ENCODE measurements at regions not wholly inside any gene's neighbourhood (a gene's known extent, or its start where the extent isn't known, plus 50 kb on each side); places are given as distances from the start of the nearest gene placed in this dataset.

DNA sequence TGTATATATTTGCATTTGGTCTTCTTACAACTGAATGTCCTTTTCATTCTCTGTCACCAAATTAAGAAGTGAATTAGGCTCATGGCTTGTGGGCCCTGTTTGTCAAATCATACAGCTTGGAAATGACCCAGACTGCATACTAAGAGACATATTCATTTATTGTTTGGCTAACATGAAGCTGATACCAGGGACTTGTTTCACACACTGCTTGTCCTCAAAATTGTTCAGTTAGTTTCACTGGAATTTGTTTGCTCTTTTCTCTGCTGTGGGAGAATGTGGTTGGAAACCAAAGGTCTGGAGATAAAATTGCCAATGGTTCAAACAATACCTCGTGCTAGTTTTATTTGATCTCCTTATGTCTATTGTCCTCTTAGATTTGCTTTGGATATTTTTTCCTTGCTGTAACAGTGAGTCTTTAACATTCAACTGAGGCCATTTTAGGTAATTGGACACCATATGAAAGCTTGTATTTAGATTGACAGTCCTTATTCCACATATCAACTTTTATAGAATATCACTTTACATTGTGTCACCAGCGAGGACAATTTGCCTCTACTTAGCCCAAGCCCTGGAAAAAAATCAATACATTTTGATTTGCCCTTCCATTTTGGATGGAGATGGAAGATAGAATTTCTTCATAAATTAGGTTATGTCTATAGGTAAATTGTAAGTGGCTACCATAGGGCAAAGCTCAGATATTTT is 144.3 kb upstream of the MTAP start:
- DNase-seq (no peak), ATAC-seq (no peak)
- no peak for TF ChIP-seq POLR2A (IDR thresholded peaks at IDR 0.05)
- Histone ChIP-seq H3K4me1 (no peaks in the 10 kb centered on the region), H3K27ac (no peak overlapping the region), H3K36me3 (no peaks in the 10 kb centered on the region), H3K9me3 (no peaks in the 10 kb centered on the region), H3K4me3 (no peak overlapping the region), H3K27me3 (no peaks in the 10 kb centered on the region)
- WGBS (ENCODE audit: insufficient coverage, low coverage, low lambda C conversion rate, missing lambda C conversion rate) = 40% methylated on average over 2 of the region's 2 CpGs
- intact Hi-C loops (cut with DNase I) = no loop called here

DNA sequence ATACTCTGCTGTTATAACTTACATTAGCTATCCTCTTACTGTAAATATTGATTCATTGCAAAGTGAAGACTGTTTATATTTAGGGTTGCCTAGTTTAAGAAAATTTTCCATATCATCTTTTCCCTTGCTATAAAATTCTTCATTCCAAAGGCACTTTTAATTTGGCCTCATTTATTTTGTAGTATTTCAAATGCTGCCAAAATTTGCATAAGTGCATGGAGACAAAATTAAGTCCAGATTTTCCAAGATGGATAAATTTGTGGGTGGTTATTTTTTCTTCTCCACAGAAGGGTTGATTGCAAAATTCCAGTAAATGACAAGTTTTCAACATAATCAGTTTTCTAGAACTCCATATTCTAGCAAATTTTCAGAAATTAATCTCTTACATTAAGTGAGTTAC is 141.5 kb upstream of the MTAP start:
- H3K4me1 ChIP-seq = no peaks in the 10 kb centered on the region
- no peak for DNase-seq
- TF ChIP-seq, protein P1, sequence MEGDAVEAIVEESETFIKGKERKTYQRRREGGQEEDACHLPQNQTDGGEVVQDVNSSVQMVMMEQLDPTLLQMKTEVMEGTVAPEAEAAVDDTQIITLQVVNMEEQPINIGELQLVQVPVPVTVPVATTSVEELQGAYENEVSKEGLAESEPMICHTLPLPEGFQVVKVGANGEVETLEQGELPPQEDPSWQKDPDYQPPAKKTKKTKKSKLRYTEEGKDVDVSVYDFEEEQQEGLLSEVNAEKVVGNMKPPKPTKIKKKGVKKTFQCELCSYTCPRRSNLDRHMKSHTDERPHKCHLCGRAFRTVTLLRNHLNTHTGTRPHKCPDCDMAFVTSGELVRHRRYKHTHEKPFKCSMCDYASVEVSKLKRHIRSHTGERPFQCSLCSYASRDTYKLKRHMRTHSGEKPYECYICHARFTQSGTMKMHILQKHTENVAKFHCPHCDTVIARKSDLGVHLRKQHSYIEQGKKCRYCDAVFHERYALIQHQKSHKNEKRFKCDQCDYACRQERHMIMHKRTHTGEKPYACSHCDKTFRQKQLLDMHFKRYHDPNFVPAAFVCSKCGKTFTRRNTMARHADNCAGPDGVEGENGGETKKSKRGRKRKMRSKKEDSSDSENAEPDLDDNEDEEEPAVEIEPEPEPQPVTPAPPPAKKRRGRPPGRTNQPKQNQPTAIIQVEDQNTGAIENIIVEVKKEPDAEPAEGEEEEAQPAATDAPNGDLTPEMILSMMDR (IDR thresholded peaks at IDR 0.05) = no peak
- TF ChIP-seq POLR2A (IDR thresholded peaks at IDR 0.05) = no peak
- ATAC-seq = no peak
- no peak overlapping the region for H3K27ac ChIP-seq
- intact Hi-C loops (cut with DNase I) = no loop called here
- H3K36me3 ChIP-seq = no peaks in the 10 kb centered on the region
- H3K4me3 ChIP-seq = no peak overlapping the region
- no peaks in the 10 kb centered on the region for H3K27me3 ChIP-seq
- H3K9me3 ChIP-seq = no peaks in the 10 kb centered on the region

DNA sequence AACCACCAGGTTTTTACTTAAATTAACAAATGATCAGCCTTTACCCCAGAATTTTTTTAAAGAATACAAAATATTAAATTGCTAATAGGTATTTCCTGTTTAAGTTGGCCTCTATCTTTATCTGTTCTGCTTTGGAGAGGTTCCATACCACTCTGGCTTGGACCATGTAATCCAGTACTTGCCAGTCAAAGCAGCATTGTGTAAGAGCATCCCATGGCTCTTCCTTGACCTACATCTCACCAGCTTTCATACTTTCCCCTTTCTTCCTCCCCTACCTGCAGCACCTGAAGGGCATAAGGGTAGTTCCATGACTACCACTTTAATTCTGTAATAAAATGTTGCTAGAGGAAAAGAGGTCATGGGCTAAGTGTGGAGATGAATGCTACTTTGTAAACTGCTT is 140.8 kb upstream of the MTAP start:
- H3K4me1 ChIP-seq = no peaks in the 10 kb centered on the region
- H3K27me3 ChIP-seq = no peaks in the 10 kb centered on the region
- H3K27ac ChIP-seq = no peak overlapping the region
- no peak overlapping the region for H3K4me3 ChIP-seq
- ATAC-seq (no peak), DNase-seq (no peak)
- intact Hi-C loops (cut with DNase I) = no loop called here
- TF ChIP-seq POLR2A (IDR thresholded peaks at IDR 0.05) = no peak
- TF ChIP-seq, protein P1 (IDR thresholded peaks at IDR 0.05) = no peak
- H3K9me3 ChIP-seq = no peaks in the 10 kb centered on the region
- no peaks in the 10 kb centered on the region for H3K36me3 ChIP-seq

DNA sequence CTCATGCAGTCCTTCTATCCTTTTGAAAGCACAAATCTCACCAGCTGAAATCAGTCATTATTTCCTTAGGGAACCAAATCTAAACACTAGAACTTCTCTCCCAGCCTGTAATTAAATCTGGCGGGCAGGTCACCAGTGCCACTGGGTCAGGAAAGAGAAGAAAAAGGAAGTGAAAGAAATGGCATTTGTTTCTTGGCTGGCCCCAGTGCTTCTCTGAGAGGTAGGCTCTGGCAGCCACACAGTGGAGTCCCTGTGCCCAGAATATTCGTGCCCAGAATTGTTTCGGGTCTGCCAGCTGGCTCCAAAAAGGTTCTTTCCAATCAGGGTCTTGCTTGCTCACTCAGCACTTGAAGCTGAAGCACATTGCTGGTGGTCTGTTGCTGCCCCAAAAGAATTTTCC is 133.9 kb upstream of the MTAP start:
- Histone ChIP-seq H3K4me3 (no peak overlapping the region), H3K27me3 (no peaks in the 10 kb centered on the region), H3K9me3 (no peaks in the 10 kb centered on the region), H3K4me1 (no peaks in the 10 kb centered on the region), H3K27ac (no peak overlapping the region), H3K36me3 (no peaks in the 10 kb centered on the region)
- 18% methylated on average over 3 of the region's 3 CpGs for WGBS (ENCODE audit: insufficient coverage, low coverage, low lambda C conversion rate, missing lambda C conversion rate)
- intact Hi-C loops (cut with DNase I) = no loop called here
- ATAC-seq = no peak
- TF ChIP-seq POLR2A (IDR thresholded peaks at IDR 0.05) = no peak
- TF ChIP-seq, protein P1 (IDR thresholded peaks at IDR 0.05) = no peak
- no peak for DNase-seq

DNA sequence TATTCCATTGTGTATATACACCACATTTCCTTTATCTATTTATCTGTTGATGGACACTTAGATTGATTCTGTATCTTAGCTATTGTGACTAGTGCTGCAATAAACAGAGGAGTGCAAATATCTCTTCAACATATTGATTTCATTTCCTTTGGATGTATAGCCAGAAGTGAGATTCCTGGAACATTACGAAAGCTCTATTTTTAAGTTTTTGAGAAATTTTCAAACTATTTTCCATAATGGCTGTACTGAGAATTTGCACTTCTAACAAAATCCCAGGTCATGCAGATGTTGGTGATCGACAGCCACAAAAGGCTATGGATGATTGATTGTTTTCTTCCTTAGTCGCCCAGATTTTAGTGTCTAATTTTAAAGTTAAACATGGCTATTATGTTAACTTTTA is 132.7 kb upstream of the MTAP start:
- Histone ChIP-seq H3K27ac (no peak overlapping the region), H3K4me3 (no peak overlapping the region), H3K27me3 (no peaks in the 10 kb centered on the region), H3K4me1 (no peaks in the 10 kb centered on the region), H3K36me3 (no peaks in the 10 kb centered on the region), H3K9me3 (no peaks in the 10 kb centered on the region)
- DNase-seq (no peak), ATAC-seq (no peak)
- WGBS (ENCODE audit: insufficient coverage, low coverage, low lambda C conversion rate, missing lambda C conversion rate) = 56% methylated on average over 3 of the region's 3 CpGs
- no peak for TF ChIP-seq POLR2A (IDR thresholded peaks at IDR 0.05)
- TF ChIP-seq, protein P1 (IDR thresholded peaks at IDR 0.05) = no peak
- intact Hi-C loops (cut with DNase I) = no loop called here
